Body of pancreas (tissue), 4 donors: ENCODE measurements at regions not wholly inside any gene's neighbourhood (a gene's known extent, or its start where the extent isn't known, plus 50 kb on each side); places are given as distances from the start of the nearest gene placed in this dataset.

Experiments
- POLR2A ChIP-seq, 3 donors: fragments of 450-650 bp; IDR thresholded peaks; one replicate each; pipeline ENCODE4 v1.6.1; 2016; ENCODE audit warnings: antibody characterized with exemption in 3 of 3, mild to moderate bottlenecking in 2 of 3
- TF ChIP-seq, protein P1 (sequence below), 7 experiments: fragments of 450-650 bp in 4 of 7; fragments of 200-600 bp in 3 of 7; sonication (generic) in 3 of 7; IDR thresholded peaks; one replicate each; pipeline ENCODE4 v1.5.1; 2016 to 2019; ENCODE audit warnings: antibody characterized with exemption in 7 of 7

DNA sequence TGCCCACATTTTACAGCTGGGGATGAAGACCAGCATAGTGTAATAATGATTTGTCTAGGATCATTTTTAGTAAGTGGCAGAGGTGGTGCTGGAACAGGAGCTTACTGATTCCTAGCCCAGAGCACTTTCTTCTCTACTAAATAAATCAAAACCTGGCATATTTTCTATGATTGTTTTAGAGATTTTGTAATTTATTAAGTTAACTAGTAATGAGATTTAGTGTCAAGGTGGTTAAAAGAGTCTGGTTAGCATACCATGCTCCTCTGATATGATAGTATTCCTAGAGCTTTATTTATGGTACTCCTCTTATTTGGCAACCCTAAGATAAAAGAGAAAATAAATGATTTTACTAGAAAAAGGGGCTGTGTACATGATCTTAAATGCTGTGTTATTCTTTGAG lies 604.0 kb downstream of the ISL1 start:
- TF ChIP-seq, protein P1, sequence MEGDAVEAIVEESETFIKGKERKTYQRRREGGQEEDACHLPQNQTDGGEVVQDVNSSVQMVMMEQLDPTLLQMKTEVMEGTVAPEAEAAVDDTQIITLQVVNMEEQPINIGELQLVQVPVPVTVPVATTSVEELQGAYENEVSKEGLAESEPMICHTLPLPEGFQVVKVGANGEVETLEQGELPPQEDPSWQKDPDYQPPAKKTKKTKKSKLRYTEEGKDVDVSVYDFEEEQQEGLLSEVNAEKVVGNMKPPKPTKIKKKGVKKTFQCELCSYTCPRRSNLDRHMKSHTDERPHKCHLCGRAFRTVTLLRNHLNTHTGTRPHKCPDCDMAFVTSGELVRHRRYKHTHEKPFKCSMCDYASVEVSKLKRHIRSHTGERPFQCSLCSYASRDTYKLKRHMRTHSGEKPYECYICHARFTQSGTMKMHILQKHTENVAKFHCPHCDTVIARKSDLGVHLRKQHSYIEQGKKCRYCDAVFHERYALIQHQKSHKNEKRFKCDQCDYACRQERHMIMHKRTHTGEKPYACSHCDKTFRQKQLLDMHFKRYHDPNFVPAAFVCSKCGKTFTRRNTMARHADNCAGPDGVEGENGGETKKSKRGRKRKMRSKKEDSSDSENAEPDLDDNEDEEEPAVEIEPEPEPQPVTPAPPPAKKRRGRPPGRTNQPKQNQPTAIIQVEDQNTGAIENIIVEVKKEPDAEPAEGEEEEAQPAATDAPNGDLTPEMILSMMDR (IDR thresholded peaks at IDR 0.05), result no peak
- no peak for TF ChIP-seq POLR2A (IDR thresholded peaks at IDR 0.05)
